RWPE1 (cell line): ENCODE measurements at regions not wholly inside any gene's neighbourhood (a gene's known extent, or its start where the extent isn't known, plus 50 kb on each side); places are given as distances from the start of the nearest gene placed in this dataset.
"Not testable (repeated sequence)": the region's sequence is repeated elsewhere in the genome, so short reads cannot be mapped to it uniquely, and the experiment has no call there.

Experiments
- CTCF ChIA-PET: fragments of 350-600 bp; sonication (Branson Sonifier 250); formaldehyde crosslinking; extraction: SDS; loops from one replicate; lab custom pipeline; 2021; lab: Yijun Ruan, JAX
- POLR2A ChIA-PET: fragments of 400-600 bp; formaldehyde crosslinking; extraction: SDS; loops from one replicate; lab custom pipeline; 2020; ENCODE audit warnings: antibody characterized with exemption; ENCODE audit not compliant: low non-redundant PET; lab: Yijun Ruan, JAX
- DNase-seq: peaks from one replicate; pipeline ENCODE4 v3.0.0; 2012; ENCODE audit warnings: low spot score
- H3K27ac ChIP-seq: fragments of 450-650 bp; 2 replicates; pipeline ENCODE4 v1.5.1; 2017
- CTCF ChIP-seq: fragments of 450-650 bp; conservative IDR thresholded peaks from 2 replicates; pipeline ENCODE4 v1.5.1; 2017; ENCODE audit warnings: low read depth, mild to moderate bottlenecking

DNA sequence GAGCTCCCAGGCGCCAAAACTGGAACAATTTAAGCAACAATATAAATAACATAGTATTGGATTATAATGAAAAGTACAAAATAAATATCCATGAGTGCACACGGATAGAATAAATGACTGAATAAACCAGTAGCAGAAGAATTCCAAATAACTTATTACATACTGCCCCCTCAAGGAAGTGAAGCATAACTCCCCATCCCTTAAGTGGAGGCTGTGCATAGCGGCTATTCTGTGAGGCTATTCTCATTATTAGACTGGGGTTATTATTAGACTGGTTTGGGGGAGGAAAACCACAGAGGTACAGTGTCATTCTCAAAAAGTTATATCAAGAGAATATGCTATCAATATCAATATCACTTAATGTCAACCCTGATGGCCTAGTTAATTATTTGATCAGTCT is 94.4 kb upstream of the SIRPA start:
- no peak overlapping the region for H3K27ac ChIP-seq
- TF ChIP-seq CTCF = peak; percentile 39
- no peak for DNase-seq
- ChIA-PET POLR2A (no interaction called here), CTCF (interaction anchor here (0.6 to 1.2 kb wide), 5 partner anchors 34 to 500 kb away, joined by 3 to 4 read pairs (median 4); no protein-coding TSS in a partner anchor)

DNA sequence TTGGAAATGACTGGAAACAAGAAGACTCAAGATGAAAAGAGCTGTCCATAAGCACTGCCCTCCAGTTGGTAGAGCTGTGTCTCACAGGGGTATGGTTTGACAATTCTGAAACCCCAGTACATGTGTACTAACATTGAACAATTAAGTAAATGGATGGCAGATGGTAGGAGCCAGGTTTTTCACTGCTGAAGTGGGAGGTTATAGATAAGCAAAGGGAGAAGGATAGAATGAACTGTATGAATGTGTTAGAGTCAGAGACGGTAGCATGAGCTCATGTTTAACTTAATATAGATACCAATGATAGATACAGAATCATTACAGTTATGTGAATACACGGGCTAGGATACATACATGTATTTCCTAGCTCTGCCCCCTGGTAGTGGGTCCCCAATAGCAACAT is 95.0 kb upstream of the SIRPA start:
- ChIA-PET POLR2A (no interaction called here), CTCF (interaction anchor here (0.6 to 1.2 kb wide), 7 partner anchors 34 to 952 kb away, joined by 3 to 4 read pairs (median 4); no protein-coding TSS in a partner anchor)
- DNase-seq = no peak
- TF ChIP-seq CTCF = no peak
- H3K27ac ChIP-seq = no peak overlapping the region

DNA sequence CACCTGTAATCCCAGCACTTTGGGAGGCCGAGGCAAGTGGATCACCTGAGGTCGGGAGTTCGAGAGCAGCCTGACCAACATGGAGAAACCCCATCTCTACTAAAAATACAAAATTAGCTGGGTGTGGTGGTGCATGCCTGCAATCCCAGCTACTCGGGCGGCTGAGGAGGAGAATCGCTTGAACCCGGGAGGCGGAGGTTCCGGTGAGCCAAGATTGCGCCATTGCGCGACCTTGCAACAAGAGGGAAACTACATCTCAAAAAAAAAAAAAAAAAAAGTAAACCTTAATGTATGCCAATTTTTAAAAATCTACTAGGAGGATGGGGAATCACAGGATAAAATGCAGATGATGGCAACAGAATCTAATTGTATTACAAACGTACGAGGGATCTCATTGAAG is 95.5 kb upstream of the SIRPA start:
- DNase-seq, POLR2A ChIA-PET, H3K27ac ChIP-seq: not testable (repeated sequence)
- CTCF ChIA-PET = interaction anchor here (0.6 to 1.2 kb wide), 5 partner anchors 36 to 953 kb away, joined by 3 to 4 read pairs (median 3); no protein-coding TSS in a partner anchor

GRCh38 chr20:1798982-1799381 is 96.2 kb upstream of the SIRPA start:
- POLR2A ChIA-PET = no interaction called here
- TF ChIP-seq CTCF = no peak
- CTCF ChIA-PET = interaction anchor here (0.7 to 1.8 kb wide), 2 partner anchors 14 to 22 kb away, joined by 5 to 7 read pairs; no protein-coding TSS in a partner anchor
- no peak for DNase-seq
- no peak overlapping the region for H3K27ac ChIP-seq

DNA sequence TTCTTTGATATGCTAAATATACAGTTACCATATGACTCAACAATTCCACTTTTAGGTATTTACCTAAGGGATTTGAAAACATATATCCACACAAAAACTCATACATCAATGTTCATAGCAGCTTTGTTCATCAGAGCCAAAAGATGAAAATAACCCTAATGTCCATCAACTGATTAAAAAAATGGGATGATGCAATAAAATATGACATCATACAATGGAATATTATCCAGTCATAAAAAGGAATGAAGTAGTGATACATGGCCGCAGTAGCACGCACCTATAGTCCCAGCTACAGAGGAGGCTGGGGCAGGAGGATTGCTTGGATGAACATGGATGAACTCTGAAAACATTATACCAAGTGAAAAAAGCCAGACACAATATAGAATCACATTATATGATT is 101.4 kb upstream of the SIRPA start:
- ChIA-PET POLR2A (no interaction called here), CTCF (interaction anchor here (0.7 kb wide), 1 partner anchor 69 kb away, joined by 4 read pairs; no protein-coding TSS in a partner anchor)
- TF ChIP-seq CTCF = no peak

GRCh38 chr20:1792274-1792673 is 102.9 kb upstream of the SIRPA start:
- no peak for DNase-seq
- ChIA-PET CTCF (interaction anchor here (0.6 kb wide), 1 partner anchor 11 kb away, joined by 3 read pairs; no protein-coding TSS in a partner anchor), POLR2A (no interaction called here)
- H3K27ac ChIP-seq = no peak overlapping the region
- no peak for TF ChIP-seq CTCF

More for the DNA sequence above, 101.4 kb upstream of the SIRPA start:
- no peak for DNase-seq
- H3K27ac ChIP-seq = no peak overlapping the region

- H3K27ac ChIP-seq = no peak overlapping the region
- ChIA-PET CTCF (interaction anchor here (0.6 to 1.2 kb wide), 3 partner anchors 12 to 613 kb away, joined by 3 read pairs; no protein-coding TSS in a partner anchor), POLR2A (no interaction called here)
- no peak for DNase-seq
- no peak for TF ChIP-seq CTCF
Observed at GRCh38 chr20:1790386-1790785, 104.8 kb upstream of the SIRPA start.
